VCaP (cell line): ENCODE measurements at regions not wholly inside any gene's neighbourhood (a gene's known extent, or its start where the extent isn't known, plus 50 kb on each side); places are given as distances from the start of the nearest gene placed in this dataset.

Source experiments
- H3K27ac ChIP-seq: fragments of 450-650 bp; 2 replicates; pipeline ENCODE4 v1.5.1; 2017
- CTCF ChIP-seq: fragments of 450-650 bp; conservative IDR thresholded peaks from 2 replicates; pipeline ENCODE4 v1.5.1; 2017; ENCODE audit warnings: mild to moderate bottlenecking, moderate library complexity

- TF ChIP-seq CTCF: no peak
- peak overlapping the region; percentile 76; the same call in 1 of the 2 replicates for H3K27ac ChIP-seq
These were observed 504.4 kb downstream of the TLE4 start for GRCh38 chr9:80076162-80076561.

GRCh38 chr9:80074439-80074838, 502.7 kb downstream of the TLE4 start:
- TF ChIP-seq CTCF: no peak; the same call in 1 of the 2 replicates
- H3K27ac ChIP-seq: peak overlapping the region; percentile 76

GRCh38 chr9:80072451-80072850, 500.7 kb downstream of the TLE4 start:
- no peak for TF ChIP-seq CTCF

GRCh38 chr9:80070071-80070742, 498.4 kb downstream of the TLE4 start:
- no peak overlapping the region for H3K27ac ChIP-seq
- no peak for TF ChIP-seq CTCF

More at GRCh38 chr9:80072451-80072850, 500.7 kb downstream of the TLE4 start:
- H3K27ac ChIP-seq: peak overlapping the region; percentile 76

- TF ChIP-seq CTCF: no peak
- no peak overlapping the region for H3K27ac ChIP-seq
These were observed 495.2 kb downstream of the TLE4 start for GRCh38 chr9:80066931-80067330.

- no peak for TF ChIP-seq CTCF
- no peak overlapping the region for H3K27ac ChIP-seq
These were observed 490.8 kb downstream of the TLE4 start for GRCh38 chr9:80062567-80062966.

- H3K27ac ChIP-seq: no peak overlapping the region
- TF ChIP-seq CTCF: no peak
These were observed 490.2 kb downstream of the TLE4 start for GRCh38 chr9:80061940-80062339.
